ENCODE measurements at regions not wholly inside any gene's neighbourhood (a gene's known extent, or its start where the extent isn't known, plus 50 kb on each side); places are given as distances from the start of the nearest gene placed in this dataset.

- TF ChIP-seq CTCF (IDR thresholded peaks at IDR 0.05; ENCODE audit: low read length) (no peak), EZH2 (optimal IDR thresholded peaks at IDR 0.05; ENCODE audit: low read depth, low read length) (no peak)
These were observed 97.2 kb upstream of the CNTN4 start for GRCh38 chr3:2001306-2002108.
